ENCODE measurements at regions not wholly inside any gene's neighbourhood (a gene's known extent, or its start where the extent isn't known, plus 50 kb on each side); places are given as distances from the start of the nearest gene placed in this dataset.

DNA sequence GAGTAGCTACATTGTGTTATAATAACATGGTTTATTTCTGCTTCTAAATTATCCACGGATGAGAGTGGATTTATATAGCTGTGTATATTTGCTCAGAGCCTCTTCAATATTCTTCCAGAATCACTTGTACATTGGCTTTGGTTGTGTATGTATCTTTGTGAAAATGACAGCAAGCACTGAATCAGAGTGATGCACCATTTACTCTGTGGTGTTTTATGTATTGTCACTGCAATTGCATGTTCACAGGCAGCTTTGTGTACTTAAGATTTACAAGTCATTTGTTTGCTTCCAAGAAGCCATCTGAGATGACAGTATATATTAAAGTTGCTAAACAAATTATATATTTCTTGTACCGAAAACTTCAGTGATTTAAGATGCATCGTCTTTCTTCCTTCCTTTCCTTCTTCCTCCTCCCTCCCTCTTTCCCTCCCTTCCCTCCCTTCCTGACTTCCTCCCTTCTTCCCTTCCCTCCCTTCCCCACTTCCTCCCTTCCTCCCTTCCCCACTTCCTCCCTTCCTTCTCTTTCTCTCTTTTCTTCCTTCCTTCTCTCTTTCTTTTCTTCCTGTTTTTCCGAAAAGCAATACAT lies 362.3 kb upstream of the GOLIM4 start:
- TF ChIP-seq, protein P1, sequence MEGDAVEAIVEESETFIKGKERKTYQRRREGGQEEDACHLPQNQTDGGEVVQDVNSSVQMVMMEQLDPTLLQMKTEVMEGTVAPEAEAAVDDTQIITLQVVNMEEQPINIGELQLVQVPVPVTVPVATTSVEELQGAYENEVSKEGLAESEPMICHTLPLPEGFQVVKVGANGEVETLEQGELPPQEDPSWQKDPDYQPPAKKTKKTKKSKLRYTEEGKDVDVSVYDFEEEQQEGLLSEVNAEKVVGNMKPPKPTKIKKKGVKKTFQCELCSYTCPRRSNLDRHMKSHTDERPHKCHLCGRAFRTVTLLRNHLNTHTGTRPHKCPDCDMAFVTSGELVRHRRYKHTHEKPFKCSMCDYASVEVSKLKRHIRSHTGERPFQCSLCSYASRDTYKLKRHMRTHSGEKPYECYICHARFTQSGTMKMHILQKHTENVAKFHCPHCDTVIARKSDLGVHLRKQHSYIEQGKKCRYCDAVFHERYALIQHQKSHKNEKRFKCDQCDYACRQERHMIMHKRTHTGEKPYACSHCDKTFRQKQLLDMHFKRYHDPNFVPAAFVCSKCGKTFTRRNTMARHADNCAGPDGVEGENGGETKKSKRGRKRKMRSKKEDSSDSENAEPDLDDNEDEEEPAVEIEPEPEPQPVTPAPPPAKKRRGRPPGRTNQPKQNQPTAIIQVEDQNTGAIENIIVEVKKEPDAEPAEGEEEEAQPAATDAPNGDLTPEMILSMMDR (IDR thresholded peaks at IDR 0.05), result no peak
- TF ChIP-seq POLR2A (IDR thresholded peaks at IDR 0.05), result no peak

Measured in testis (tissue), 2 donors.